Upper lobe of left lung (tissue), 6 donors: ENCODE measurements at regions not wholly inside any gene's neighbourhood (a gene's known extent, or its start where the extent isn't known, plus 50 kb on each side); places are given as distances from the start of the nearest gene placed in this dataset.

Experiments
- ATAC-seq, 2 donors: fragments of 200-7000 bp; cut with Tn5 transposase; one replicate each; pipeline ENCODE4 v1.9.1; 2022; ENCODE audit warnings: mild to moderate bottlenecking in 2 of 2, moderate library complexity in 2 of 2; ENCODE audit not compliant: low FRiP score in 2 of 2
- DNase-seq, 2 donors: peaks; one replicate each; pipeline ENCODE4 v3.0.0-alpha.2; 2019 to 2020
- H3K27ac ChIP-seq, 4 donors: fragments of 200-600 bp; sonication (generic); one replicate each; pipeline ENCODE4 v1.5.1; 2016 to 2019
- H3K27me3 ChIP-seq, 4 donors: fragments of 200-600 bp; sonication (generic); one replicate each; pipeline ENCODE4 v1.5.1; 2017 to 2019
- H3K36me3 ChIP-seq, 4 donors: fragments of 200-600 bp; sonication (generic); one replicate each; pipeline ENCODE4 v1.5.1; 2016 to 2019
- H3K4me1 ChIP-seq, 4 donors: fragments of 200-600 bp; sonication (generic); one replicate each; pipeline ENCODE4 v1.5.1; 2018 to 2019
- H3K4me3 ChIP-seq, 4 donors: fragments of 200-600 bp; sonication (generic); one replicate each; pipeline ENCODE4 v1.5.1; 2017 to 2019; ENCODE audit warnings: mild to moderate bottlenecking in 2 of 4, moderate library complexity in 1 of 4
- H3K9me3 ChIP-seq, 4 donors: fragments of 200-600 bp; sonication (generic); one replicate each; pipeline ENCODE4 v1.5.1; 2018 to 2019
- EP300 ChIP-seq, 4 donors: sonication (generic); formaldehyde crosslinking; IDR thresholded peaks; one replicate each; pipeline ENCODE4 v1.5.1; 2017; ENCODE audit warnings: antibody characterized with exemption in 4 of 4, control low read depth in 2 of 4
- POLR2A ChIP-seq, 4 donors: fragments of 450-650 bp; IDR thresholded peaks; one replicate each; pipeline ENCODE4 v1.5.1; 2016 to 2017; ENCODE audit warnings: antibody characterized with exemption in 4 of 4, mild to moderate bottlenecking in 2 of 4
- POLR2AphosphoS5 ChIP-seq, 2 donors: sonication (generic); formaldehyde crosslinking; IDR thresholded peaks; one replicate each; pipeline ENCODE4 v1.5.1; 2017; ENCODE audit warnings: antibody characterized with exemption in 2 of 2
- WGBS, 2 donors: methylation state at CpG; one replicate each; pipeline ENCODE4 v1.1.5; 2017 to 2018; 5-methylcytosine and 5-hydroxymethylcytosine counted together
- TF ChIP-seq, protein P1 (sequence below), 6 experiments: fragments of 450-650 bp in 4 of 6; fragments of 200-600 bp in 2 of 6; sonication (generic) in 2 of 6; IDR thresholded peaks; one replicate each; pipeline ENCODE4 v1.5.1; 2016 to 2019; ENCODE audit warnings: antibody characterized with exemption in 6 of 6
- donor health status: DM: no; HTN: no; CAD: no; lungs with moderate emphysema.
- donor health status: DM: no; HTN: yes; CAD: no; lungs with severe emphysema.

DNA sequence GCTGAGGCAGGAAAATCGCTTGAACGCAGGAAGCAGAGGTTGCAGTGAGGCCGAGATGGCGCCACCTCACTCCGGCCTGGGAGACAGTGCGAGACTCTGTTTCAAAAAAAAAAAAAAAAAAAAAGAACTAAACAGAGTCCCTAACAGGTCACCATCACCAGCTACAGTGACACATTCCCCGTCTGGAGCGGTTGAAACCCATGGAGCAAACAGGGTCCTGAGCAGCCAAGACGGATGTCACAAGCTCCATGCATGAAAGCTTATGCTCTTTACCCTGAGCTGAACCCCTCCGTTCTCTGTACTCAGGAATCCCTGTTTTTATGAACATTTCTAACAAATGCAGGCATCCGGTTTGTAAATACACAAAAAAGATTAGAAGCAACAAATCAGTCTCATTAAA, 55.9 kb upstream of the LAPTM4A start:
- WGBS, 2 donors, result 79 to 82% methylated on average over 11 of the region's 11 CpGs
- no peak for TF ChIP-seq EP300 (IDR thresholded peaks at IDR 0.05)
- TF ChIP-seq, protein P1, sequence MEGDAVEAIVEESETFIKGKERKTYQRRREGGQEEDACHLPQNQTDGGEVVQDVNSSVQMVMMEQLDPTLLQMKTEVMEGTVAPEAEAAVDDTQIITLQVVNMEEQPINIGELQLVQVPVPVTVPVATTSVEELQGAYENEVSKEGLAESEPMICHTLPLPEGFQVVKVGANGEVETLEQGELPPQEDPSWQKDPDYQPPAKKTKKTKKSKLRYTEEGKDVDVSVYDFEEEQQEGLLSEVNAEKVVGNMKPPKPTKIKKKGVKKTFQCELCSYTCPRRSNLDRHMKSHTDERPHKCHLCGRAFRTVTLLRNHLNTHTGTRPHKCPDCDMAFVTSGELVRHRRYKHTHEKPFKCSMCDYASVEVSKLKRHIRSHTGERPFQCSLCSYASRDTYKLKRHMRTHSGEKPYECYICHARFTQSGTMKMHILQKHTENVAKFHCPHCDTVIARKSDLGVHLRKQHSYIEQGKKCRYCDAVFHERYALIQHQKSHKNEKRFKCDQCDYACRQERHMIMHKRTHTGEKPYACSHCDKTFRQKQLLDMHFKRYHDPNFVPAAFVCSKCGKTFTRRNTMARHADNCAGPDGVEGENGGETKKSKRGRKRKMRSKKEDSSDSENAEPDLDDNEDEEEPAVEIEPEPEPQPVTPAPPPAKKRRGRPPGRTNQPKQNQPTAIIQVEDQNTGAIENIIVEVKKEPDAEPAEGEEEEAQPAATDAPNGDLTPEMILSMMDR (IDR thresholded peaks at IDR 0.05), result no peak
- TF ChIP-seq POLR2AphosphoS5 (IDR thresholded peaks at IDR 0.05), result no peak
- no peak for TF ChIP-seq POLR2A (IDR thresholded peaks at IDR 0.05)
- Histone ChIP-seq H3K4me3 (no peak overlapping the region), H3K27me3 (no peaks in the 10 kb centered on the region), H3K27ac (no peak overlapping the region), H3K36me3 (no peaks in the 10 kb centered on the region), H3K9me3 (peaks cover 0 to 3% (median 0%) of the 10 kb centered on the region in 4 donors), H3K4me1 (peaks cover 0 to 10% (median 6%) of the 10 kb centered on the region in 4 donors)
- no peak for DNase-seq
- ATAC-seq, result no peak

DNA sequence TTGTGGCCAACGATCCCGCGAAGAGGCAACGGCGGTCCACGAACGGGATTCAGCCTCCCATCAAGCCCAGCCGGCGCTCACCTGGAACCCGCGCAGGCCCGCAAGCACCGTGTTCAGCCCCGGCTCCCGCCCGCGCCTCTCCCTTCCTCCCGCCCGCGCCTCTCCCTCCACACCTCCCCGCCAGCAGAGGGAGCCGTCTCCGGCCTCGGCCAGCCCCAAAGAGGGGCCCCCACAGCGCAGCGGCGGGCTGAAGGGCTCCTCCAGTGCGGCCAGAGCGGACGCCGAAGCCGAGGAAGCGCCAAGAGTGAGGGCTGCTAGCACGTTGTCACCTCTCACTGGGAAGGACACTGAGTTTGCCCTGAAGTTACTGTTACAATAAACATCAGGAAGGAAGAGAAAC, 55.3 kb upstream of the LAPTM4A start:
- peak in 1 of 2 donors; percentile 49 for ATAC-seq

DNA sequence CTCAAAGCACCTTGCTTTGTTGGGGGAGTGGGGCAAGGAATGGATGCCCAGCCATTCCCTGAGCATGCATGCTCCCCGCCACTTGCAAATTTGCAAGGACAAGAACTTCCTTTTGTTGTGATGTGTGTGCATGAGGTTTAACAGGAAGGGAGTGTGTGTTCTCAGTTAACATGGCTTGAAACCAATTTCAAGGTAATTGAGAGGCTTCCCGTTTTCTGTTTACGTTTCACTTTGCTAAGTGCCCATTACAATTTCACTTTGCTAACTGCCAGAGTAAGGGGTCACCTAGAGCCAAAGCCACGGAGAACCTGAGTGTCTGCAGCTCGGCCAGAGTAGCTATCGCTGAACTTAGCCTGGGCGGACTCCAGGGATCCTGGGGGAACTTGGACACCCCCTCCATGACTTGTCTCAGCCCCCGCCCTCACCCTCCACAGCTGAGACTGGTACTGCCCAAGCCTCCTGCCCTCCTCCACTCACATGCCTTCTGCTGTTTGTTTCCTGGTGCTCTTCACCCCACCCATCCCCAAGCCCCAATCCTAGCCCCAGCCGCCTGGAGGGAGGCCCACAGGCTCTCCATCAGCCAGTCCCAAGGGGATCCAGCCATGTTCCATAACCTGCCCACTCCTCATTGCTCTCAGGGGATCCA, 53.6 kb upstream of the LAPTM4A start:
- Histone ChIP-seq H3K36me3 (no peaks in the 10 kb centered on the region), H3K27ac (peak overlapping the region in 2 of 4 donors; percentile 18 to 68), H3K4me1 (peaks cover 0 to 10% (median 6%) of the 10 kb centered on the region in 4 donors), H3K9me3 (no peaks in the 10 kb centered on the region), H3K4me3 (peak overlapping the region in 2 of 4 donors; percentile 4 to 21), H3K27me3 (no peaks in the 10 kb centered on the region)
- TF ChIP-seq POLR2A (IDR thresholded peaks at IDR 0.05) (peak in 1 of 4 donors; percentile 31), EP300 (IDR thresholded peaks at IDR 0.05) (peak in 1 of 4 donors; percentile 14), POLR2AphosphoS5 (IDR thresholded peaks at IDR 0.05) (no peak)
- TF ChIP-seq, protein P1 (IDR thresholded peaks at IDR 0.05), result no peak
- 45 to 46% methylated on average over 7 to 9 of the region's 9 CpGs for WGBS, 2 donors
- DNase-seq (peak in 1 of 2 donors; percentile 48), ATAC-seq (peak; percentile 26 to 73)

More for the DNA sequence above, 55.3 kb upstream of the LAPTM4A start:
- TF ChIP-seq EP300 (IDR thresholded peaks at IDR 0.05) (no peak), POLR2A (IDR thresholded peaks at IDR 0.05) (no peak), POLR2AphosphoS5 (IDR thresholded peaks at IDR 0.05) (no peak)
- TF ChIP-seq, protein P1 (IDR thresholded peaks at IDR 0.05), result peak; percentile 18 to 67 (median 40)
- Histone ChIP-seq H3K27me3 (no peaks in the 10 kb centered on the region), H3K36me3 (no peaks in the 10 kb centered on the region), H3K4me3 (peak overlapping the region in 3 of 4 donors; percentile 3 to 23 (median 13)), H3K4me1 (peaks cover 0 to 10% (median 6%) of the 10 kb centered on the region in 4 donors), H3K9me3 (peaks cover 0 to 3% (median 0%) of the 10 kb centered on the region in 4 donors), H3K27ac (no peak overlapping the region)
- DNase-seq, result peak in 1 of 2 donors; percentile 89
- 36 to 37% methylated on average over 22 to 29 of the region's 34 CpGs for WGBS, 2 donors

DNA sequence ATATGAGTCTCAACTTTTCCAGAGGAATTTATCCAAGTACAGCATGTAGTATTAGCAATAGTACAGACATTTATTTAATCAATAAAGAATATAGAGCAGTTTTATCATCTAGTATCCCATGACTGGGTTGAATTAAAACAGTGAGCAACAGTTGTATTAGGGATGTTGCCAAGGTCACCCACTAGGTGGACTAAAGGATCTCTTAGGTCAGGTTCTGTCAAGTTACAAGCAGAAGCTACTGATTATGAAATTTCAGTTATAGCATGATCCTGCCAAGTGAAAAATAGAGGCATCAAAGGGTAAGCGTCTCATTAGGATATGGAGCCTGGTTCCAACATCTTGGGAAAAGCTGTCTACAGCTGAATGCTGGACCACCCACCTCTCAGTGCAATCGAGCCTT, 52.1 kb upstream of the LAPTM4A start:
- H3K9me3 ChIP-seq, result no peaks in the 10 kb centered on the region
- WGBS, 2 donors, result 65 to 73% methylated on average over 2 of the region's 2 CpGs
- H3K4me3 ChIP-seq, result no peak overlapping the region
- H3K27me3 ChIP-seq, result no peaks in the 10 kb centered on the region
- ATAC-seq (no peak), DNase-seq (no peak)
- no peak overlapping the region for H3K27ac ChIP-seq
- TF ChIP-seq EP300 (IDR thresholded peaks at IDR 0.05) (no peak), POLR2A (IDR thresholded peaks at IDR 0.05) (no peak)
- TF ChIP-seq, protein P1 (IDR thresholded peaks at IDR 0.05), result peak in 3 of 6 experiments; percentile 27 to 31 (median 29)
- peaks cover 0 to 10% (median 6%) of the 10 kb centered on the region in 4 donors for H3K4me1 ChIP-seq
- no peaks in the 10 kb centered on the region for H3K36me3 ChIP-seq
